Activated CD4-positive, alpha-beta T cell treated with anti-CD3 and anti-CD28 coated beads, Interleukin-2, amount 10 ng/mL, durations not matched to agents 7 days and 5 days (primary cell): ENCODE measurements at regions not wholly inside any gene's neighbourhood (a gene's known extent, or its start where the extent isn't known, plus 50 kb on each side); places are given as distances from the start of the nearest gene placed in this dataset.
"Not testable (repeated sequence)": the region's sequence is repeated elsewhere in the genome, so short reads cannot be mapped to it uniquely, and the experiment has no call there.

Experiments used
- CTCF ChIA-PET: fragments of 350-600 bp; sonication (Branson Sonifier 250); formaldehyde crosslinking; loops from one replicate; lab custom pipeline; 2021; ENCODE audit warnings: antibody characterized with exemption; lab: Charles Lee
- POLR2A ChIA-PET: fragments of 350-600 bp; sonication (Branson Sonifier 250); formaldehyde crosslinking; loops from one replicate; lab custom pipeline; 2021; ENCODE audit warnings: antibody characterized with exemption; lab: Charles Lee
- DNase-seq: peaks from one replicate; pipeline ENCODE4 v3.0.0-alpha.2; 2020
- H3K27ac Mint-ChIP-seq: one replicate; pipeline ENCODE4 v1.8.0; 2021; ENCODE audit warnings: mild to moderate bottlenecking, moderate library complexity, mixed read lengths
- H3K27me3 Mint-ChIP-seq: one replicate; pipeline ENCODE4 v1.8.0; 2021; ENCODE audit warnings: mixed read lengths
- H3K36me3 Mint-ChIP-seq: one replicate; pipeline ENCODE4 v1.8.0; 2021; ENCODE audit warnings: low read depth, mixed read lengths
- H3K4me1 Mint-ChIP-seq: one replicate; pipeline ENCODE4 v1.8.0; 2021; ENCODE audit warnings: mixed read lengths
- H3K4me3 Mint-ChIP-seq: one replicate; pipeline ENCODE4 v1.8.0; 2021; ENCODE audit warnings: mild to moderate bottlenecking, moderate library complexity, mixed read lengths
- H3K9me3 Mint-ChIP-seq: one replicate; pipeline ENCODE4 v1.8.0; 2021; ENCODE audit warnings: mixed read lengths

DNA sequence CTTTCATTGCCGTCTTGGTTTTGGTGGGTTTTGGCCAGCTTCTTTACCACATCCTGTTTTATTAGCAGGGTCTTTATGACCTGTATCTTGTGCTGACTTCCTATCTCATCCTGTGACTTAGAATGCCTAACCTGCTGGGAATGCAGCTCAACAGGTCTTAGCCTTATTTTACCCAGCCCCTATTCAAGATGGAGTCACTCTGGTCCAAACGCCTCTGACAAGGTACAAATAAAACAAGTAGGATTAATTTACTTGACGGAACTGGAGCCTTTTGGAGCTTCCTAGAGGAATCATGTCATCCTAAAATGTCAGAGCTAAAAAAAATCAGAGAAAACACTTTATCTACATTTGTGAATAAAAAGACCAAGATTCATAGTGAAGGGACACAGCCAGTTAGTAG, 66.2 kb upstream of the ATXN3L start:
- no peak overlapping the region for H3K4me3 Mint-ChIP-seq
- ChIA-PET CTCF (no interaction called here), POLR2A (no interaction called here)
- no peak overlapping the region for H3K27ac Mint-ChIP-seq
- peaks cover 1% of the 10 kb centered on the region for H3K4me1 Mint-ChIP-seq
- H3K9me3 Mint-ChIP-seq: peaks cover 2% of the 10 kb centered on the region
- no peak for DNase-seq
- no peaks in the 10 kb centered on the region for H3K27me3 Mint-ChIP-seq
- H3K36me3 Mint-ChIP-seq: no peaks in the 10 kb centered on the region

DNA sequence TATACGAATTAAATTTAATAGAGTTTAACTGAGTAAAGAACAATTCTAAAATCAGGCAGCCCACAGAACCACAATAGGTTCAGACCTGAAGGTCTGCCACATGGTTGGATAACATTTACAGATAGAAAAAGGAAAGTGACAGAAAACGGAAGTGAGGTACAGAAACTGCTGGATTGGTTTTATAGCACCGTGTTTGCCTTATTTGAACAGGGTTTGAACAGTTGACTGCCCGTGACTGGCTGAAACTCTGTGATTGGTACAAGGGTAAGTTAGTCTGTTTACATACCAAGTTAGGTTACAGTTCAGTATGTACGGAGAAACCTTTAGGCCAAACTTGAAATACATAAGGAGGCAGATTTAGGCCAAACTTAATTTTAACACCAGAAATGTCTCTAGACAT, 64.1 kb upstream of the ATXN3L start:
- CTCF ChIA-PET: no interaction called here
- no peak overlapping the region for H3K27ac Mint-ChIP-seq
- no peak overlapping the region for H3K4me3 Mint-ChIP-seq
- no peaks in the 10 kb centered on the region for H3K27me3 Mint-ChIP-seq
- H3K36me3 Mint-ChIP-seq: no peaks in the 10 kb centered on the region
- POLR2A ChIA-PET: no interaction called here
- H3K9me3 Mint-ChIP-seq: no peaks in the 10 kb centered on the region
- no peak for DNase-seq
- peaks cover 4% of the 10 kb centered on the region for H3K4me1 Mint-ChIP-seq

DNA sequence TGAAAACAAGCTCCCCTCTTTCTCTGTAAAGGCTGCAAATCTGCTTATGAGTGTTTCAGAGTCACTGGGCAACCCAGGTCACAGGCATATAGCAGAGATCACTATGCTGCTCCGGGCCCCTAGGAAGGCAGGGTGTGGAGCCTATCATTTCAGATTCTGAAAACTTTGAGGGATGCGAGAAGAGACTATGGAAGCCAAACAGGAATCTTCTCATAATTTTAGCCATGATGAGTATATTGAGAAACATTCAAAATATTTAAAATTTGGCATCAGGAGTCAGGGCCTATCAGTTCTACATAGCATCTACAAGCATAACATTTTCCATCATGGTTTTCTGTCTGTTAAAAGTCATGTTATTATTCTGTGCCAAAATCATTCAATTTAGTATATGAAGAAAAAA, 61.7 kb upstream of the ATXN3L start:
- POLR2A ChIA-PET: no interaction called here
- Mint-ChIP-seq H3K9me3 (no peaks in the 10 kb centered on the region), H3K27ac (no peak overlapping the region), H3K36me3 (no peaks in the 10 kb centered on the region), H3K4me3 (no peak overlapping the region), H3K4me1 (peaks cover 5% of the 10 kb centered on the region), H3K27me3 (no peaks in the 10 kb centered on the region)
- CTCF ChIA-PET: no interaction called here
- no peak for DNase-seq

DNA sequence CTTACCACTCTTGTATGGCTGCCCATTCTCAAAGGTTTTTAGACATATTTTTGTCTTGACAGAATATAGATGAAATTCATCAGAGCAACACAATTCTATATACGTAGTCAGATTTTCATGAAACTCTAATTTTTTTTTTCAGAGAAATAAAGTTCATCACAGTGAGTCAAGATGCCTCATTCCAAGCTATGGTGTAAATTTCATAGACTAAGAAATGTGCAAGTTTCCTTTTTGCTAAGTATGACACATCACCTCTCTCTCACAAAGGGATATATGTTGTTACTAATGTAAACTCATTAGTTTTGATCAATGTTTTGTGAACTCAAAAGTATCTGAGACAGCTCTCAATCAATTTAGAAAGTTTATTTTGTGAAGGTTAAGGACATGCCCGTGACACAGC, 60.4 kb upstream of the ATXN3L start:
- H3K27ac Mint-ChIP-seq: no peak overlapping the region
- ChIA-PET POLR2A (no interaction called here), CTCF (interaction anchor here (1.4 kb wide), 1 partner anchor 434 kb away, joined by 4 read pairs; no protein-coding TSS in a partner anchor)
- DNase-seq: no peak
- H3K9me3 Mint-ChIP-seq: no peaks in the 10 kb centered on the region
- peaks cover 5% of the 10 kb centered on the region for H3K4me1 Mint-ChIP-seq
- no peaks in the 10 kb centered on the region for H3K27me3 Mint-ChIP-seq
- H3K4me3 Mint-ChIP-seq: no peak overlapping the region
- no peaks in the 10 kb centered on the region for H3K36me3 Mint-ChIP-seq

DNA sequence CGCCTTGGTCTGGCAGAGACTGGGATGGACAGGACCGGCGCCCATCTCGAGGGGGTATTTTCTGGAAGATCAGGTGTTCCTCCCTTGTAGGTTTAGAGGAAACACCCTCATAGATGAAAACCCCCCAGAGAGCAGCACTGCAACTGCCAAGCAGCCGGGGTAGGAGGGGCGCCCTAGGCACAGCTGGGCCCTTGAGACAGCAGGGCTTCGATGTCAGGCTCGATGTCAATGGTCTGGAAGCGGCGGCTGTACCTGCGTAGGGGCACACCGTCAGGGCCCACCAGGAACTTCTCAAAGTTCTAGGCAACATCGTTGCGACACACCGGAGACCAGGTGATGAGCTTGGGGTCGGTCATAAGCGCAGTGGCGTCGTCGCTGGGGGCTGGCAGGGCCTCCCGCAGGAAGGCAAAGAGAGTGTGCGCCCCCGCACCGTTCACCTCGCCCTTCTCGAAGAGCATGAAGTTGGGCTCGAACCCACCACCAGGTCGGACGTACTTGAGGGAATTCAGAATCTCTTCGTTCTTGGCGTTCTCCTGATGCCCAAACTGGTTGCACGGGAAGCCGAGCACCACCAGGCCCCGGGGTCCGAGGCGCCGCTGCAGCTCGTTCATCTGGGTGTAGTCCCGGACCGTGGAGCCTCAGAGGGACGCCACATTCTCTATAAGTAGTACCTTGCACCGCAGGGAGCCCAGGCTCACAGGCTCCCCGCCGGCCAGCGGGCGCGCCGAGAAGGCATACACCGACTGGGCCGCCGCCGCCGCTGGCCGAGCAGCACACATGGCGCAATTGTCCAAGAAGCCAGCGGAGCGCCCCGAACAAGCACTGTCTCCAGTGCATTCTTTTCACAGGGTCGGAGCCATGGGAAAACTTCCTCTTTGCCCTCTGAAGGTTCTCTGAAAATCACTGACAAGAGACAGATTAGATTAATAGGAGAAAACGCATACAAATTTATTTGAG, 59.0 kb upstream of the ATXN3L start:
- POLR2A ChIA-PET, H3K27ac Mint-ChIP-seq, H3K9me3 Mint-ChIP-seq, DNase-seq, H3K4me3 Mint-ChIP-seq, H3K4me1 Mint-ChIP-seq, H3K27me3 Mint-ChIP-seq, H3K36me3 Mint-ChIP-seq: not testable (repeated sequence)
- CTCF ChIA-PET: interaction anchor here (0.5 to 1.4 kb wide), 2 partner anchors 432 to 472 kb away, joined by 3 to 4 read pairs; no protein-coding TSS in a partner anchor

DNA sequence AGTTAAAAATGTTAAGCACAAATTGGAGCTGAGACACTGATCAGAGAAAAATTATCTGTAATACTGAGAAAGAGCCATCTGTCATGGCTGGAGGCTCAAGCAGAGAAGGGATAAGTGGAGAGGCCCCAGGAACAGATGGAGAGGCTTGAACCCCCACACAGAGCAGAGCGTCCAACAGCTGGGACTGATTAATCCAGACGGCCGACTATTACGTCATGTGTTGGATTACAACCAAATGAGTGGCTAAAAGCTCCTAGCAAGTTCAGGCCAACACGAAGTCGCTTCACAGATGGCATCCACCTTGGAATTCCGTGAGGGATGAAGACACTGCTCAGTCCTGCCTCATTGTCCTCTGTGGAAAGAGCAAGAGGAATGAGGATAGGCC, 57.7 kb upstream of the ATXN3L start:
- H3K4me3 Mint-ChIP-seq: no peak overlapping the region
- H3K9me3 Mint-ChIP-seq: no peaks in the 10 kb centered on the region
- no peak for DNase-seq
- ChIA-PET POLR2A (no interaction called here), CTCF (interaction anchor here (0.8 kb wide), 1 partner anchor 58 kb away, joined by 3 read pairs; no protein-coding TSS in a partner anchor)
- peaks cover 5% of the 10 kb centered on the region for H3K4me1 Mint-ChIP-seq
- no peaks in the 10 kb centered on the region for H3K36me3 Mint-ChIP-seq
- no peaks in the 10 kb centered on the region for H3K27me3 Mint-ChIP-seq
- H3K27ac Mint-ChIP-seq: no peak overlapping the region

DNA sequence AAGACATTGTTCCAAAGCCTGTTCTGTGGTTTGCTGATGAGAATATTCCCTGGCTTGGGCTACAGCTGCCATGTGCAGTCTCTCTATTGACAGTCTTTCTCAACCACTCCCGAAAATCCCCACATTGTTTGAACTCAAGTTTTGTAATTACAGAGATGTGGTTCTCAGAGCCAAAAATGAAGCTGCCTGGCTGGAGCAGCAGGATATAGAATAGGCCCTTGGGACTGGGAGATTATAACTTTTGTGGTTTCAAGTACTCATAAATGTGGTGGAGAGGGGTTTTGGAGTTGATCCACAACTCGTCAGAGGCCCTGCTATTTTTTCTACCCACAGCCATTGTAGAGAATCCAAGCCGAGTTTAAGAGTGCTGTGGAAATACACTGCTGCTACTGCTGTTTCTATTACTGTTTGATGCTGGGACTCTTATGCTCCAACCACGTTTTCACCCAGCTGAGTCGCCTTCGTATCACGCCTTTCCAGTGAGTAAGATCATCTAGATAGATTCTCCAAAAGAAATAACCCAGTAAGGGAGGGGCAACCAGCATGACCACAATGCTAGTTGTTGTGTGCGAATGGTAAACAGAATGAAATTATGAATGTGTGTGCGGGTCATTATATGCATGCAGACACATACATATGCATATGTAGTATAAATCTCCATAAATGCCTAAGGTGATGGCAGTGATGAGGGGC, 57.1 kb upstream of the ATXN3L start:
- ChIA-PET CTCF (interaction anchor here (0.8 kb wide), 1 partner anchor 59 kb away, joined by 3 read pairs; no protein-coding TSS in a partner anchor), POLR2A (no interaction called here)
- H3K36me3 Mint-ChIP-seq: no peaks in the 10 kb centered on the region
- H3K27ac Mint-ChIP-seq: no peak overlapping the region
- H3K4me1 Mint-ChIP-seq: peaks cover 5% of the 10 kb centered on the region
- H3K9me3 Mint-ChIP-seq: no peaks in the 10 kb centered on the region
- no peak for DNase-seq
- no peak overlapping the region for H3K4me3 Mint-ChIP-seq
- no peaks in the 10 kb centered on the region for H3K27me3 Mint-ChIP-seq

DNA sequence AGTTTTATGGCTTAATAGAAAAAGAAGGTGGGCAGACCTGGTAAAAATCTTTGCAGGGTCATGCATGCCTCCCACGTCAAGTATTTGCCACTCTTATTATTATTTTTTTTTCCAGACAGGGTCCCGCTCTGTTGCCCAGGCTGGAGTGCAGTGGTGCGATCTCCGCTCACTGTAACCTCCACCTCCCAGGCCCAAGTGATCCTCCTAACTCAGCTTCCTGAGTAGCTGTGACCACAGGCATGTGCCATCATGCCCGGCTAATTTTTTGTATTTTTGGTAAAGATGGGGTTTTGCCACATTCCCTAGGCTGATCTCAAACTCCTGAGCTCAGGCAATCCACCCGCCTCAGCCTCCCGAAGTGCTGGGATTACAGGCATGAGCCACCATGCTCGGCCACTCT, 55.7 kb upstream of the ATXN3L start:
- H3K36me3 Mint-ChIP-seq, H3K27ac Mint-ChIP-seq, H3K9me3 Mint-ChIP-seq, H3K27me3 Mint-ChIP-seq, POLR2A ChIA-PET, H3K4me3 Mint-ChIP-seq, DNase-seq, H3K4me1 Mint-ChIP-seq: not testable (repeated sequence)
- CTCF ChIA-PET: interaction anchor here (1.4 kb wide), 1 partner anchor 16 kb away, joined by 3 read pairs; no protein-coding TSS in a partner anchor

DNA sequence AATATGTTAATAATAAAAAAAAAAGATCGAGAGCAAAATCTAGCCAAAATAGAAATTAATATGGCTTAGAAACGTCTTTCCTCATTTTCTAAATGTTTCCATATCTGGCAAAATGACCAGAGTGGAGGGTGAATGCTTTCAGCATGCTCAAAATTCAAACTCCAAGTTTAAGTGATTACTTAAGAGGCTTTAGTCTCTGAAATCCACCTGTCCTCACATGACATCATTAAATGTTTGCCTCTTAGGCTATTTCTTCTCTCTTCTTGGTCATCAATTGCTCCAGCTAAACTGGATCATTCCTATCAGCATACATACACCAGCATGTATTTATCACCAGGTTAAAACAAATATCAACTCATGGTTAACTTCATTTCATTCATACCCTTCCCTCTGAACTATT, 54.5 kb upstream of the ATXN3L start:
- POLR2A ChIA-PET: no interaction called here
- Mint-ChIP-seq H3K9me3 (peaks cover 3% of the 10 kb centered on the region), H3K4me3 (no peak overlapping the region), H3K27me3 (no peaks in the 10 kb centered on the region), H3K27ac (no peak overlapping the region), H3K4me1 (peaks cover 3% of the 10 kb centered on the region), H3K36me3 (no peaks in the 10 kb centered on the region)
- no peak for DNase-seq
- CTCF ChIA-PET: interaction anchor here (1.4 to 1.7 kb wide), 2 partner anchors 15 to 428 kb away, joined by 3 to 5 read pairs; no protein-coding TSS in a partner anchor

DNA sequence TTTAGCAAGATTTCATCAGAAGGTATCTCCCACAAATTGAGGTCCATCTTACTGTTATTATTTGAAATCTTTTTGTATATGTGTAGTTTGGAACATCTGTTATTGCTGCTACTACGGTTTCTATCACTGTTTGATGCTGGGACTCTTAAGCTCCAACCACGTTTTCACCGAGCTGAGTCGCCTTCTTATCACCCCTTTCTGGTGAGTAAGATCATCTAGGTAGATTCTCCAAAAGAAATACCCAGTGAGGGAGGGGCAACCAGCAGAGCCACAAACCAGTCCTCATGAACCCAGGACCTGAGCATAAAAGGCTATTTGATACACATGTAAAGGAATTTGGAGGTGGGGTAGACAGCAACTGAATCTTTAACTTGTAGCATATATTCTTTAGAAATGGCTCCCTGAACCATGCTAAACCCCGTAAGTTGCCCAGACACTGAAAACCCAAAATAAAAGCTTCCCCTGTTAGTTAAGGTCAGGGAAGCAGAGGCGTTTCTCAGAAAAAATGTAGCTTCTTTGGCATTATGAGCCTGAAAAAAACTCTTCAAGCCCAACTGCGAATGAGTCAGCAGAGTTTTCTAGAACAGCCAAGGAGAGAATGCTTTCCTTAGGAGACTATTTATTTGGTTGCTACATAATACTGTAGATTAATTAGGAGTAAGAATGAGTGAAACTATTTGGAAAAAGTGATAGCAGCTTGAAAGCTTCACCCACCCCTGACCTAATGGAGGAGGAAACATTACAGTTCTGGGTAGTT, 53.8 kb upstream of the ATXN3L start:
- peaks cover 3% of the 10 kb centered on the region for H3K9me3 Mint-ChIP-seq
- no peak for DNase-seq
- H3K4me1 Mint-ChIP-seq: peaks cover 3% of the 10 kb centered on the region
- H3K27me3 Mint-ChIP-seq: no peaks in the 10 kb centered on the region
- ChIA-PET CTCF (interaction anchor here (1.7 kb wide), 1 partner anchor 427 kb away, joined by 5 read pairs; no protein-coding TSS in a partner anchor), POLR2A (no interaction called here)
- H3K4me3 Mint-ChIP-seq: no peak overlapping the region
- no peak overlapping the region for H3K27ac Mint-ChIP-seq
- no peaks in the 10 kb centered on the region for H3K36me3 Mint-ChIP-seq

DNA sequence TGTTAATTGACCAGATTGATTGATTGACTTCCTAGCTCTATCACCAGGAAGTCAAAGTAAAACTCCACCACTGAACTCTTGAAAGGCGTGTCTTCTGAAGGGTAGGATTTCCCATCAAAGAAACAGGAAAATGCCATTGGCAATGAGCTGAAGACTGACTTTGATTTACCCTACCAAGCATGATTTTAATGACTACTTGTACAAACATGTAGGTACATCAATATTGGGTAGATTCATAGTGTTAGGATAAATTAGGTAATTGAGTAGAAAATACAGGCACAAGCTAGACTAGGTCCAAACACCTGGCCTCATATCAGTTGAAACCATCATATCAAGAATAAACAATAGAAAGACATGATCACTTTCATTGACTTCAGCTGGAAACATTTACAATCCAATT, 53.2 kb upstream of the ATXN3L start:
- H3K36me3 Mint-ChIP-seq: no peaks in the 10 kb centered on the region
- peaks cover 3% of the 10 kb centered on the region for H3K9me3 Mint-ChIP-seq
- no peaks in the 10 kb centered on the region for H3K27me3 Mint-ChIP-seq
- peaks cover 3% of the 10 kb centered on the region for H3K4me1 Mint-ChIP-seq
- CTCF ChIA-PET: interaction anchor here (1.7 kb wide), 1 partner anchor 426 kb away, joined by 5 read pairs; no protein-coding TSS in a partner anchor
- no peak overlapping the region for H3K27ac Mint-ChIP-seq
- DNase-seq: no peak
- H3K4me3 Mint-ChIP-seq: no peak overlapping the region
- POLR2A ChIA-PET: no interaction called here

DNA sequence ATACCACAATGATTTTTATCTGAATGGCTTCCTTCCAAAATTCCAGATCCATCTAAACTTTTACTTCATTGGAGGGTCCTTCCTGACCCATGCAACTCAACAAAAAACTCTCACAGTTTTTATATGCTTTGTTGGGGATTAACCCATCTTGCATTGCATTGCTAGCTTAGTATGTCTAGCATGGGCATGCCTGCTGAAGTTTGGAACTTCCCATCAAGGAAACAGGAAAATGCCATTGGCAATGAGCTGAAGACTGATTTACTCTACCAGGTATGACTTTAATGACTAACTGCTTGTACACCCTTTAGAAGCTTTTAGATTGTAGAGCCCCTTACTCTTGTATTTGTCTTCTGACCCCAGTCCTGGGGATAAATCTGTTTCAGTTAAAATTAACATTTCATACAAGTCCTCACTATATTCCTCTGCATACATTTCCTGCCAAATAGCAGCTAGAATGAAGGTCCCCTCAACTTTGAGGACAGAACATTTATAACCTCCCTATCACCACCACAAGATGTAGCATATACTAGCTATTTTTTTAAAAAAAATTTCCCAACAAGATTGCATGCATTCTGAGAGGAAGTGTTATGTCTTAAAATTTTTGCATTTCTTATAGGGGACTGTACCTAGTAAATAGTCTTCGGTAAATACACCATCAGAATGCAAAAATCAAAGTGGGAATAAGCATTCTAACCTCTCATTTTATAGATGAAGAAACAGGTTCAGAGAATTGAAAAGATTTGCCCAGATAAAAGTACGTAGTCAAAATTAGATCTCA, 52.5 kb upstream of the ATXN3L start:
- H3K9me3 Mint-ChIP-seq: peaks cover 3% of the 10 kb centered on the region
- no peak overlapping the region for H3K27ac Mint-ChIP-seq
- no peak for DNase-seq
- POLR2A ChIA-PET: no interaction called here
- H3K4me3 Mint-ChIP-seq: no peak overlapping the region
- no peaks in the 10 kb centered on the region for H3K36me3 Mint-ChIP-seq
- no peaks in the 10 kb centered on the region for H3K27me3 Mint-ChIP-seq
- H3K4me1 Mint-ChIP-seq: peaks cover 3% of the 10 kb centered on the region
- CTCF ChIA-PET: interaction anchor here (1.7 kb wide), 1 partner anchor 426 kb away, joined by 5 read pairs; no protein-coding TSS in a partner anchor
